Pancreas (tissue), 10 donors: ENCODE measurements at regions not wholly inside any gene's neighbourhood (a gene's known extent, or its start where the extent isn't known, plus 50 kb on each side); places are given as distances from the start of the nearest gene placed in this dataset.
"Not testable (repeated sequence)": the region's sequence is repeated elsewhere in the genome, so short reads cannot be mapped to it uniquely, and the experiment has no call there.

Experiments
- ATAC-seq, 4 donors: fragments of 200-7000 bp; cut with Tn5 transposase; one replicate each; pipeline versions ENCODE4 v1.8.0 to v1.9.1; 2020; ENCODE audit warnings: mild to moderate bottlenecking in 4 of 4, moderate library complexity in 4 of 4
- DNase-seq, 6 donors: peaks; one replicate each; pipeline ENCODE4 v3.0.0-alpha.2; 2020
- FAIRE-seq: peaks from 2 replicates; lab custom pipeline; 2012; peaks lifted over from hg19 to GRCh38; lab: Jason Lieb, UNC
- H3K27ac ChIP-seq, 4 donors: fragments of 200-600 bp; sonication (generic); 1 replicate in 3 of 4; 2 replicates in 1 of 4; pipeline versions ENCODE4 v1.5.0 to v1.8.0; 2020
- H3K27me3 ChIP-seq, 4 donors: fragments of 200-600 bp; one replicate each; pipeline ENCODE4 v1.8.0; 2021
- H3K36me3 ChIP-seq, 3 donors: fragments of 200-600 bp; sonication (generic) in 1 of 3; one replicate each; pipeline versions ENCODE4 v1.5.0 to v1.8.0; 2020 to 2021
- H3K4me1 ChIP-seq, 3 donors: fragments of 200-600 bp; one replicate each; pipeline ENCODE4 v1.8.0; 2021
- H3K4me3 ChIP-seq, 4 donors: fragments of 200-600 bp; sonication (generic) in 2 of 4; one replicate each; pipeline versions ENCODE4 v1.5.0 to v1.8.0; 2020 to 2021
- H3K9me3 ChIP-seq, 4 donors: fragments of 200-600 bp; one replicate each; pipeline ENCODE4 v1.8.0; 2021
- CTCF ChIP-seq, 4 donors: fragments of 200-600 bp; sonication (generic) in 3 of 4; IDR thresholded peaks; one replicate each; pipeline versions ENCODE4 v1.5.0 to v1.8.0; 2021; ENCODE audit warnings: antibody characterized with exemption in 4 of 4
- WGBS, 2 donors: extraction: QIAGEN DNeasy Blood & Tissue Kit; methylation state at CpG; one replicate each; pipeline ENCODE4 v1.1.7; 2013; 5-methylcytosine and 5-hydroxymethylcytosine counted together
- intact Hi-C, 3 donors: fragments of 100-400 bp; cut with DNase I; formaldehyde crosslinking; loops; one replicate each; pipeline versions ENCODE4 v1.11.1 to v1.14.2; 2022
- donor health status: healthy with polysubstance abuse.
- donor health status: DM: no; HTN: no; CAD: no; lungs with moderate emphysema.
- donor health status: DM: no; HTN: no; CAD: no.
- donor health status: control.
- donor health status: control.
- donor health status: Bipolar disorder and iron deficiency.
- donor health status: DM: yes; HTN: yes; CAD: no.
- donor health status: DM: no; HTN: no; CAD: no.
- donor health status: DM: no; HTN: no; CAD: no.
- donor health status: DM: yes; HTN: yes; CAD: no.

- WGBS, 2 donors: 94 to 95% methylated on average over 9 of the region's 9 CpGs
- FAIRE-seq (no peak), ATAC-seq (no peak), DNase-seq (peak in 1 of 6 donors; percentile 51)
- H3K4me3 ChIP-seq: no peak overlapping the region
- no peaks in the 10 kb centered on the region for H3K4me1 ChIP-seq
- H3K27me3 ChIP-seq: no peaks in the 10 kb centered on the region
- H3K27ac ChIP-seq: no peak overlapping the region
- intact Hi-C loops: no loop called here
- no peaks in the 10 kb centered on the region for H3K9me3 ChIP-seq
- H3K36me3 ChIP-seq: no peaks in the 10 kb centered on the region
- no peak for TF ChIP-seq CTCF (IDR thresholded peaks at IDR 0.05)
Measured at GRCh38 chr3:17817545-17817944, 75.1 kb upstream of the TBC1D5 start.

GRCh38 chr3:17816839-17817238 is 74.4 kb upstream of the TBC1D5 start:
- H3K9me3 ChIP-seq, H3K4me1 ChIP-seq, intact Hi-C loops, H3K27ac ChIP-seq, H3K36me3 ChIP-seq, DNase-seq, H3K27me3 ChIP-seq, H3K4me3 ChIP-seq, ATAC-seq, FAIRE-seq: not testable (repeated sequence)
- 88% methylated on average over 3 of the region's 3 CpGs for WGBS, 2 donors

GRCh38 chr3:17812328-17812727 is 69.9 kb upstream of the TBC1D5 start:
- H3K4me3 ChIP-seq, FAIRE-seq, H3K4me1 ChIP-seq, intact Hi-C loops, ATAC-seq, H3K27ac ChIP-seq, H3K9me3 ChIP-seq, DNase-seq, H3K36me3 ChIP-seq, H3K27me3 ChIP-seq: not testable (repeated sequence)
- WGBS, 2 donors: 84 to 95% methylated on average over 6 to 7 of the region's 7 CpGs

GRCh38 chr3:17811646-17812045 is 69.2 kb upstream of the TBC1D5 start:
- no peak for ATAC-seq
- no peak for DNase-seq
- H3K27me3 ChIP-seq: no peaks in the 10 kb centered on the region
- no peak overlapping the region for H3K27ac ChIP-seq
- no peaks in the 10 kb centered on the region for H3K9me3 ChIP-seq
- intact Hi-C loops: no loop called here
- no peak for FAIRE-seq
- H3K36me3 ChIP-seq: no peaks in the 10 kb centered on the region
- no peak for TF ChIP-seq CTCF (IDR thresholded peaks at IDR 0.05)
- H3K4me3 ChIP-seq: no peak overlapping the region
- H3K4me1 ChIP-seq: no peaks in the 10 kb centered on the region

- Histone ChIP-seq H3K9me3 (no peaks in the 10 kb centered on the region), H3K27ac (no peak overlapping the region), H3K4me3 (no peak overlapping the region), H3K36me3 (no peaks in the 10 kb centered on the region), H3K4me1 (no peaks in the 10 kb centered on the region), H3K27me3 (no peaks in the 10 kb centered on the region)
- intact Hi-C loops: no loop called here
- DNase-seq: no peak
- no peak for TF ChIP-seq CTCF (IDR thresholded peaks at IDR 0.05)
- peak in 3 of 4 donors; percentile 44 to 72 (median 65) for ATAC-seq
- FAIRE-seq: no peak
Measured at GRCh38 chr3:17810759-17811158, 68.3 kb upstream of the TBC1D5 start.

GRCh38 chr3:17808994-17809393 is 66.6 kb upstream of the TBC1D5 start:
- H3K27me3 ChIP-seq: no peaks in the 10 kb centered on the region
- H3K9me3 ChIP-seq: no peaks in the 10 kb centered on the region
- no peak overlapping the region for H3K27ac ChIP-seq
- no peaks in the 10 kb centered on the region for H3K4me1 ChIP-seq
- no peaks in the 10 kb centered on the region for H3K36me3 ChIP-seq
- intact Hi-C loops: no loop called here
- FAIRE-seq: no peak
- DNase-seq: no peak
- ATAC-seq: peak in 1 of 4 donors; percentile 31
- TF ChIP-seq CTCF (IDR thresholded peaks at IDR 0.05): no peak
- H3K4me3 ChIP-seq: no peak overlapping the region
